HG03457 (cell line): ENCODE measurements at regions not wholly inside any gene's neighbourhood (a gene's known extent, or its start where the extent isn't known, plus 50 kb on each side); places are given as distances from the start of the nearest gene placed in this dataset.

Experiments
- ATAC-seq: cut with Tn5 transposase; IDR thresholded peaks from one replicate; pipeline ENCODE4 v1.9.1; 2021; ENCODE audit warnings: moderate number of reproducible peaks; ENCODE audit not compliant: unreplicated experiment

DNA sequence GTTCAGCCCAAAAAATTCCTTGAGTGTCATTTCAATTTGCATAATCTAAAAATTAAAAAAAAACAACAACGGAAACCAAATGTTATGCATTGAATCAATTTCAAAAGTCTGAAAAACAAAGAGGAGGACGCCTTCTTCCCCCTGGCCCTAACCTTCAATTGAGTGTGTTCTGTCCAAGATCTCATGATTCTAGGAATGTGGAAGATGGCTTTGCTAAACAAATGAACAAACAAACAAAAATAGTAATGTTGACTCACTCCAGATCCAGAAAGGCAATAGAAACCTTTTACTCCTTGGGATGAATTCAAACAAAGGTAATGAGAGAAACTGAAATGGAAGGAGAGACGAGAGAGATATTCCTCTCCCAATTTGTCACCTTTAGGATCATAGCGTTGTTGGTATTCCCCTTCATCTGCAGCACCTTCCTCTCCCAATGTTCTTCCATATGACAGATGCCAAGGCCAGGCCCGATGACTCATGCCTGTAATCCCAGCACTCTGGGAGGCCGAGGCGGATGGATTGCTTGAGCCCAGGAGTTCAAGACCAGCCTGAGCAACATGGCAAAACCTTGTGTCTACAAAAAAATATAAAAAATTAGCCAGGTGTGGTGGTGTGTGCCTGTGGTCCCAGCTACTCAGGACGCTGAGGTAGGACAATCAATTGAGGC is 109.2 kb upstream of the ADGRF1 start:
- ATAC-seq: no peak

DNA sequence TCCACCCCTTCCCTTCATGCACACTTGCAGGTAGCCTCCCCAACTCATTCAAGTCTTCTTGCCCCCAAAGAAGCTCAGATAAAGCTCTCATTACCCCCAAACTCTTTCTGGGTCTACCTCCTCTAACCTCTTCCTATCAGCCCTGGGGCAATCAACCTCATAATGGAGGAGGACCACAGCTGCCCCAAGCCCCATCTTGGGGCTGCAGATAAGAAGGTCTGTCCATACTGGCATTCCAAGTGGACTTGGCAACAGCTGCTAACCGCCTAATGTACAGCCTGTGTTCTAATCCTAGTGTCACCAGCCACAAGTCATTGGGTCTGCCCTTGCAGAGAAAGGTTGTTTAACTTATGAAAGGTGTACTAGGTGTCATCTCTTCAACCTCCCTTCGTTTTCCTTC is 107.4 kb upstream of the ADGRF1 start:
- ATAC-seq: no peak

DNA sequence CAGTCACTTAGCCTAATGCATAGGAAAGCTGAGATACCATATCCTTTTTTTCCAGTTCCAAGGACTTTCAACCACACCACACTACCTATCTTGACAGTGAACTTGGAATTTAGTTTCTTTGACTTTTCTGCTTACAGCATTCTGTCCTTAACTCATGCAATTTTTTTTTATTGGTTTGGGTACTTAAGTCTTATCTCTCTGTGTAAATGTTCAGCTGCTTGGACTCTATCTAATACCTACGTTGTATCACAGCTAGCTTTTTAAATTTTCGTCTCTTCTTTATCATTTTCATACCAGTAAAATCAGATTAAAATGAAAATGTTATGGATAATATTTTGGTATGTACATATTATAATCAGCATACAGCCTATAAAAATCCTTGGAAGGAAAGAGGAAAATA is 106.9 kb upstream of the ADGRF1 start:
- no peak for ATAC-seq

DNA sequence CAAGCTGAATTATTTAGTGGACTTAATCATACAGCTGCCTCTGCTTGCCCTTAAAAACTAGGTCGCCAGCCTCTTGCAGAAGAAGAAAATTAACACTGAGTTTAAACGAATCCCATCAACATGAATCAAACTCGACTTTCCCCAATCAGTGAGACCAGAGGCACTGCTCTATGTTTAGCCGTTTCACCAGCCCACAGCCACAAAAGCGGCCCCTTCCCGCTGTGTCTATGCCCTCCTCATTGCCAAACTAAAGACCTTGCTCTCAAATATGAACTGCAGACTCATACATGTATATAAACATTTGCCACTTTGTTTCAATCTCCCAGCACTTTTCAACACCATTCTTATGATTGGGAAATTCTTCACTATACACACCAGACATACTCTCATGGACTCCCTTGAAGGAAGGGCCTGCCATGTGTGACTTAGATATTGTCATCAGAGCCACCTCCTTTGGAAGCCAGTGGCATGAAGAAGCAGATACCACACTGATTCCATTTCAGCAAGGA is 105.8 kb upstream of the ADGRF1 start:
- ATAC-seq: no peak

DNA sequence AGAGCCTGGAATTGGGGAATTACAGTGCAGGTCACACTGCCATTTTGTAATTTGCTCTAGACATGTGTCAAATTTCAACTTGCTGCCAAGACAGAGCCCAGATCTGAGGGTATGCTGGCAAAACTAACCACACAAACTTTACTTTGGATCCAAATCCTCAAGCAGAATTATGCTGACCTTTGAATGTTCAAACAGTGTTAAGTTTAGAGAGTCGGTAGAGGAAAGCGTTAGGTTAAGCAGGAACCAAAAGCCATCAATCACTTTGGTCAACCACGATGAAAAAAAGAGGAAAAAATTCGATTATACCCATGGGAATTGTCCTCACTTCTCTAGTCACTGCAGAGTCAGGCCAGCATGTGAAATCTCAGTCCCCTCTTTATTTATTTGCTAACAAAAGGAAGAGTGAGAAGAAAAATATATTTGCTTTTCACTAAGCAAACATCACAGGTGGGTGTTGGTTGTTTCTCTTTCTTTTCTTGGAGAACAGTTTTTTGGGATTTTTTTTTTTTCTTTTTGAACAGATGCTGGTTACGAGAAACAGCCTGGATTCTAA is 105.1 kb upstream of the ADGRF1 start:
- ATAC-seq: no peak

DNA sequence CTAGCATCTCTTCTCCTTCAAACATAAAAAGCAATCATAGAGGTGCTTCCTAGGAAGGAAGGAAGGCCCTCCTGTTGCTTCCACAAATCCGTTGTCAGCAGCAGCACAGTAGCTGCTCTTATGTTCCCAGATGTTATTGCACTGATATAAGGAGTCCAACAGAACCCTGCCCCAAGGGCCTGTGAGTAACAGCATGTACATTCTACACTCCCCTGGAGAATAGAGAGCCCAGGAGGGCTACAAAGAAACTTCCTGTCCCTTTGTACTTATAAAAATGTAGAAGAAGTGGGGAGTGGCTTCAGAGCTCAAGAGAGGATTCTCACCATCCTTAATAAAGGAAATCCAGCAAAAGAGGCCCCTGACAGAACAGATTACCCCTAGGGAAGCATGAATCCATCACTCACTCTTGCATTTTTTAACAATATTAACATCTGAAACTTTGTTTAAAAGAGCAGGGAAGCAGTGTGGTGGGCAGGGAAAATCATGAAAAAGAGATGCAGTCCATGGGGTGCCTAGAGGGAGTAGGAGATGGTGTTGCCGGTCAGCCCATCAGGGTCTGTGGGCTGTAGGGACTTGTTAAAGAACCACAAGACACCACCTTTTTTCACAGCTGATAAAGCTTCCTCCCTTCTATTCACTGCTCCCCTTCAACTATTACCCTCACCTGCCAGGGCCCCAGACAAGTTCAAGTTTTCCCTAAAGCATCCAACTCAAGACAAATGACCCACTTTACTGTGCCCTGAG is 104.5 kb upstream of the ADGRF1 start:
- no peak for ATAC-seq

DNA sequence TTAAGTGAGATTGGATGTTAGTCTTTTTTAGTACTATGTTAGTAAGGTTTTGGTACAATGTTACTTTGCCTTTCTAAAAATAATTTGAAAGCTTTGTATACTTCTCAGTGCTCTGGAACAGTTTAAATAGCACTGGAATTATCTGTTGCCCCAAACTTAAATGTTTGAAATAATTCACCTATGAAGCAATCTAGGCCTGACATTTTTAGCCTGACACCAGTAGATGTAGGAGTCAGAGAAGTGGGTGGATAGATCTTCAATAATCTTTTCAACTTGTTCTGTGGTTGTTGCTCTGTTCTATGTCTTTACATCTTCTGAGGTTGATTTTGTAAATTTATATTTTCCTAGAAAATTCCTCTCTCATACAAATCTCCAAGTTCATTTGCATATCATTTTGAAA is 103.1 kb upstream of the ADGRF1 start:
- no peak for ATAC-seq

DNA sequence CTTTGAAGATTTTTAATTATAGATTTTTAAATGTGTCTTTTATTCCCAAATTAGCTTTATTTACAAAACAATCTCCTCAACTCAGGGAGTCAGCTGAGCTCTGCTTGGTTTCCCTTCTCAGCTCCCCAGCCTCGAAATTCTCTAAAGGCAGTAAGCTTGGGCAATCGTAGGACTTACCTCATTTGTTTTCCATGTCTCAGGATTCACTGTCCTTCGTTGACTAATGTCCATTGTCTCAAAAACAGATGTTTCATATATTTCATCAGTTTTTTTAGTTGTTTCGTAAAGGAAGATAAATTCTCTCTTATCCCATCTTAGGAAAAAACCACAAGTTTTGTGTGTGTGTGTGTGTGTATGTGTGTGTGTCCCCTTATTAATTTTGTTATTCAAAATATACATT is 102.2 kb upstream of the ADGRF1 start:
- ATAC-seq: no peak

DNA sequence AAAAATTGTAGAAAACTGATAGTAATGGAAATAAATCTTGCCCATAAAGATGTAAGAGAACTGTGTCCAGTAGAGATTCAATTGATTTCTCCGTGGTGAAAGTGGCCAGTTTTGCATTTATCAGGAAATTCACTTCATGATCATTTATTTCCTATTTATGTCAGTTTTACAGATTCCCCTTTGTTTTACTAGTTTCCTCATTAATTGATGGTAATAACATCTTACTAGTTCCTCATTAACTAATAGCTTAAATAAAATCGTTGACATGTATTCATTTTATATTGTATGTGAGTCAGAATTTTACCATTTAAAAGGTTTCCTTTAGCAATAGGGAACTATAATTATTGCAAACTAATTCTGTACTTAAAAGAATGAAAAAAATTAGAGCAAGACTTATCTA is 99.8 kb upstream of the ADGRF1 start:
- ATAC-seq: no peak

DNA sequence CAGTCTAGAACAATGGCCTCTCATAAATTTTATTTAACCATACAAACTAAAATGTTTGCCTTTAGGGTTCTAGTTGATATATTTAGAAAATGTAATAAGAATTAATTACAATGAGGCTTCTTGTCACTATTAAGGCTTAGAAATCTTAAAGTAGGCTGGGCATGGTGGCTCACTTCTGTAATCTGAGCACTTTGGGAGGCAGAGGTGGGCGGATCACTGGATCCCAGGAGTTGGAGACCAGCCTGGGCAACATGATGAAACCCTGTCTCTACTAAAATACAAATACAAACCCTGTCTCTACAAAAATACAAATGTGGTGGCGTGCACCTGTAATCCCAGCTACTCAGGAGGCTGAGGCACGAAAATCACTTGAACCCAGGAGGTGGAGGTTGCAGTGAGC is 99.0 kb upstream of the ADGRF1 start:
- ATAC-seq: no peak

DNA sequence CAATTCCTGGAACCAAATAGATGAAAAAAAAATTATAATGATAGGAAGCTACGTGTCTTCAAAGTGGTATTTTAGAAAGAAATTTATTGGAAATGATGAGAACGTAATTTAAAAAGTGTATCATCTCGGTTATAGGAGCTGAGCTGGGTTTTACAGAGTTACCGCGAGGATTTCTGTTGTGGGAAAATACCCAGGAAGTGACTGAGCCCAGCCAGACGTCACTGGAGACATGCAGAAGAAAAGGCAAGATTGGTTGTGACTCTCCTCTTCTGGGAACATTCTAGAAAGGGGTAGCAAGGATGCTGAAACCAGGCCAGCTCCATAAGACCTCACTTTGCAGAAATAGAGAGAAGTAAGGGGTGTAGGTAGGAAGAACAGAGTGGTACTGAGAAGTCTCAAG is 95.9 kb upstream of the ADGRF1 start:
- ATAC-seq: no peak

DNA sequence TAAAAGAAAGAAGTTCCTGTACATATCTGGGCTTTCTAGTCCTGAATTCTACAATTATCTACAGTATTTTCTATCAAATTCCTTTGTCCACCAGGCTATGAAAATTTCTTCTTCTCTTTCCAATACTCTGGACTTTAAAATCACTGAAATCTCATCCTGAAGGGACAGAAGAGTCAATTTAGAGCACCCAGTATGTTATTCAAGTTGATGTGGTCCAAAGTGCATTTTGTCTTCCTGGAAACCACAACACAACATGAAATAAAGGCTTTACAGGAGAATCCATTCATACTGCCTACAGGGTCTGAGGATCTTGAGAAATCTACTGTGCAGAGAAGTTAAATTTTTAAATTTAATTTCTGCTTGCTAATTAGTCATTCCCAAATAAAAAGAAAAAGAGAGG is 94.9 kb upstream of the ADGRF1 start:
- no peak for ATAC-seq

DNA sequence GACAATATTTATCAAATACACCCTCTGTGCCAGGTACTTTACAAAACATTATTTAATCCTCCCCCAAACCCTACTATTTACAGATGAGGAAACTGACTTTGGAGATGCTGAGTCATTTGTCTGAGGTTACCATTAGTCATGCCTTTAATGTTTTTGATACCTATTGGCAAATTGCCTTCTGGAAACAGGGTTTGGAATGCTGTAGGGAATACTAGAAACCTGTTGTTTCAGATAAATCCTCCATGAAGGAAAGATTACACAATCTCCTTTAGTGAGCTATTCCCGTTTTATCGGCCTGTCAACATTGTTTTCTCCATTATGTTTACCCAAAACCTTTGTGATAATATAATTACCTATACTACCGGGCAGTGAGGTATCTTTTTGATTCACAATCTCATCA is 93.6 kb upstream of the ADGRF1 start:
- no peak for ATAC-seq

DNA sequence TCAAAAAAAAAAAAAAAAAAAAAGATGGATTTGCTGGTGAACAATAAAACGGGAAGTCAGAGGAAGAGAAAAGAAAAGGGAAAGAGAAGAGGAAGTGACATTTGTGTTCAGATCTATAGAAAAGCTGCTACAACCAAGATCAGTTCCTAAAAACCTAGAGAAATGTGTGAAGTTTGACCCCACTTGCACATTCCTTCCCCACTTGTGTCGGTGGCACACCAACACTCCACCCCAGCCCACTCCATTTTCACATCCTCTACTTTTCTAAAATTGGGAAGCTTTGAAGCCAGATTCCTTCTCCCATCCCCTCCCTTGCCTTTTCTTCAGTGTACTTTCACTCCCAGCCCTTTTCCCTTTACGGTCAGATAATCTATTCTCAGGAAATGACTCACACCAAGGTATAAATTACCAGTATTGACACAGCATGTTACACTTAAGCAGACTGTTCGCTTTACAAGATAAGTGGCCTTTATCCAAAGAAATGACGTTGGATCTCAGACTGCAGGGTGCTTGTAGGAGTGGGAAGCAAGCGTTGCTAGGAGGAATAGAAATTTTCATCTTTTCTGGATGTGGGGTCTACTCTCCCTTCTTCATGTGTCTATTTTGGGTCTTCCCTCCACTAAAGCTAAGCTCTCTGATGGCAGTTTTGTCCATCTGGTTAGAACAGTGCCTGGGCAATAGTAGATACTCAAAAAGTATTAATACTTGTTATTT is 92.5 kb upstream of the ADGRF1 start:
- no peak for ATAC-seq

DNA sequence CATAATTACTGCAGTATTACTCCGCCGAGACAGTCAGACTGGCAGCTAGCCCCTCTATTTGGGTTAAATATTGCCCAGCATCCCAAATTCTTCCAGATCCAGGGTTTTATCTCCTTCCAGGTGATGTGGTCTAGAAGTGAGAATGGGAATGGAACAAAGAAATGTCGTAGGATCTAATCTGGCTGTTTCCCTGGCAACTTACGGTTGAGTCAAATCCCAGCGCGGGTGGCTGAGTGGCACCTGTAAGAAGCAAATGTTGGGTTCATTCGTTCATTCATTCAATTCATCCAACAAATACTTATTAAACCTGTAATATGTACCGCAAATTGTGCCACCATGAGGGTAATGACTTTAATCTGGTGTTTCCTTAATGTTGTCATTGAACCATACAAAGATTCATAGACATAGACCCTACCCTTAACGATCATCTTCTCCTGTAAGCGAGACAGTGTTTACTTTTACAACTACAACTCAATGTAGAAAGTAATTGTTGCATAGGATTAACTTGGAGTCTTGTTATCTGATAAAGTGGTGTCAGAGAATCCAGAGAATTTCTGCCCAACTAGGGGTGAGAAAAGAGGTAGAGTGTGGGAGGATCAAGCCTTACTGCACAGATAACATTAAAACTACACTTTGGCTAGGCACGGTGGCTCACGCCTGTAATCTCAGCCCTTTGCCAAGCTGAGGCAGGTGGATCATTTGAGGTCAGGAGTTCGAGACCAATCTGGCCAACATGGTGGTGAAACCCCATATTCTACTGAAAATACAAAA is 91.3 kb upstream of the ADGRF1 start:
- no peak for ATAC-seq

DNA sequence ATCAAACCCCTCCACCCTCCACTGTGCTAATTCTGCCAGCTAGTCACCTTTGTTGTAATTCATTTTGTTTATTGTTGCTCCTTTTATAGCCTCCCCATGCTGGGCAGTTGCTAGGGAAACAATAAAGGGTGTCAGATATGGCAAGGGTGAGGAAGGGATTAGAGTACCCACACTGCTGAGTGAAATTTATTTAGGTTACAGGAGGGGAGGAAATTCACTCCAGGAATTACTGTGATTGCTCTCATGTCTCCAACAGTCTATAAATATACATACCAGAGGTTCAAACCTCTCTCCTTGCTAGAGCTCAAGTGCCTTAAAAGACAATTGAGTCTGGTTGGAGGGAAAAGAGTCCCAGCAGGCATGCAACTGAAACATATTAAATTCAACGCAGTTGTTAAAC is 90.6 kb upstream of the ADGRF1 start:
- no peak for ATAC-seq

DNA sequence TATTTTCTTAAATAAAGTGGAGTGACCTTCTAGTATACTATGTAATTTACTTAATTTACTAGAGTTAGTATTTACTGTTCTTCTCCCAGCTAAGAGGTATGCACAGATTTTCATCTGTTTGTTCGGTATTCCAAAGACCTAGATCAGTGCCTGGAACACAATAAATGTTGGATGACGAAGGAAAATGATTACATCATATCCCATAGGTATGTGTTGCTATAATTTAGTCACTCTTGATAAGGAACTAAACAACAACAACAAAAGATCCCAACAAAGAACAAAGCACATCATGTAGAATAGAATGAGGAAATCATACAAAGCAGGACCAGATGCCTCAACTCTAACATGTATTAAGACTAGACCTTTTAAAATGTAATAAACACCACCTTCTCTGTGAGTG is 89.6 kb upstream of the ADGRF1 start:
- no peak for ATAC-seq

DNA sequence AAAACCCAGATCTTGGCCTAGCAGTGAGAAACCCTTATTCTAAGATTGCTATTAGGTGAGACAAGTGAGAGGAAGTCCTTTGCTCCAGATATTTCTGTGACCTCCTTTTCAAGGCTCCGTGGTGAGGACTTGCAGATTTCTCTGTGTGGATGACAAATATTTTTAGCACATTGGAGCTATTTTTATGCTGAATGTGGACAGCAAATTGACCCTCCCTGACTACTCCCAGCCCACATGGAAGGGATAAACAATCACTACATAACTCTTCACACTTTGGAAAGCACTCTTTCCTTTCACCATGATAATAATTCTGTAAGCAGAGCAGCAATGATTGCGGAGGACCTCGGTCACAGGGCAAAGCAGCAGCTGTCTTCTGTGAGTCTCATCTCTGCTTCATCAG is 88.0 kb upstream of the ADGRF1 start:
- ATAC-seq: no peak

DNA sequence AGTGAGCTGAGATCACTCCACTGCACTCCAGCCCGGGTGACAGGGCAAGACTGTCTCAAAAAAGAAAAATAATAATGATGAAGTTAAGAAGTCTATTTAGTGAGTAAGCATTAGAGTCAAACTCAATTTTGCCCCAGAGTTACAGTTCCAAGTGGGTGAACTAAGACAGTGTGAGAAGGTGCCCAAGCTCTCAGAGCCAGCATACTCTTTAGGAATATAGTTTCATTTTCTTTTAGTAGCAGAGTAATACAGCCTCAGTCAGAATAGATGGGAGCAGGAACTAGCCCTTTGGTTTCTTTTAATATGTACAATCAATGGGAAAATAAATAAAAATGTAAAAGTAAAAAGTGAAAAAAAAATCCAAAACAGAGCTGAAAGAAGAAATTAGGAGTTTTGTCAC is 87.0 kb upstream of the ADGRF1 start:
- no peak for ATAC-seq

DNA sequence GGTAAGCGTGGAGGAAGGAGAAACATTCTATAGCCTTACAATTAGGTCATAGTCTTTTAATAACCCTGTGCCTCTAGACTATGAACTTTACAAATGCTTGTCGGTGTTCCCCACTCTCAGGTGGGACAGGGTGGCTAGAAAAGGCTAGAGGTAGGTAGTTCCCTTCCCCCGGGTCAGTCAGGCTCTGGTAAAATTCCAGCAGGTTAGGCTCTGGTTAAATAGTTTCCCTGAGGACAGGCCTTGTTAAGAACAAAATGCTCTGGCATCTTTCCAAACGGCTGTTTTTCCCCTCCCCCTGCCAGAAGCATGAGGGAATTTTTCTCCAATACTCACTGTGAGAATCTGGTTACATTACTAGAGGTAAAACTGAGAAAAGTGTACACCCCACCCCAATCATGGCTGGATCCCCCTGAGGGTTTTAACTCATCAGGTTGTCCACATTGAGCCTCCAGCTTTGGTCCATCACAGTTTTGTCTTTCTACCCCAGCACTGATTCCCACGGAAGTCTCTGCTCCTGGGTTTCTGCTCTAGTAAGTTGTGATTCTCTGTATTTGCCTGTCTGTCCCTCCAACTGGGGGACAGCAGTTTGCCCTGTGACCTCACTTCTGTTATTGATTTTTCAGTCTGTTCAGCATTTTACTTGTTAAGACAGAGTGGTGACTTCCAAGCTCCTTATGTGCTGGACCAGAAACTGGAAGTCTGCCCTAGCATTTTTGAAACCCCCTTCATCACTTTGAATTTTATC is 84.7 kb upstream of the ADGRF1 start:
- ATAC-seq: no peak
